ENCODE measurements at regions not wholly inside any gene's neighbourhood (a gene's known extent, or its start where the extent isn't known, plus 50 kb on each side); places are given as distances from the start of the nearest gene placed in this dataset.

DNA sequence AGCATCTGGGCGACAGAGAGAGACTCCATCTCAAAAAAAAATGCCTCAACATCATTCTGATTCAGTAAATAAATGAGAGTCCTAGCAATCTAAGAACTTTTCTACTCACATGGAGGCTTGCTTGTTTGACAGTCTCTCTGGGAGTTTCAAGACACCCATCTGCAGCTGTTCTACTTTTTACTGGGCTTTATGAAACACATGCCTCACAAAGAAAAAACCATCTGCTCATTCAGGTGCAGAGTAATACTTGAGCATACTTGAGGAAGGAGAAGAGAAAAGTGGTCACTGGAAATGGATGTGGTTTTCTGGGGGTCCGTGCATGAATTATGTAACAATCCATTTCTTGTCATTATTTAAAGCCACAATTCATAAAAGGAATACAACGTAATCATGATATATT lies 87.1 kb upstream of the DDX53 start:
- H3K4me1 Mint-ChIP-seq (ENCODE audit: unreplicated experiment): no peaks in the 10 kb centered on the region
- H3K36me3 Mint-ChIP-seq (ENCODE audit: low read depth, unreplicated experiment): no peaks in the 10 kb centered on the region
- TF ChIP-seq, protein P1, sequence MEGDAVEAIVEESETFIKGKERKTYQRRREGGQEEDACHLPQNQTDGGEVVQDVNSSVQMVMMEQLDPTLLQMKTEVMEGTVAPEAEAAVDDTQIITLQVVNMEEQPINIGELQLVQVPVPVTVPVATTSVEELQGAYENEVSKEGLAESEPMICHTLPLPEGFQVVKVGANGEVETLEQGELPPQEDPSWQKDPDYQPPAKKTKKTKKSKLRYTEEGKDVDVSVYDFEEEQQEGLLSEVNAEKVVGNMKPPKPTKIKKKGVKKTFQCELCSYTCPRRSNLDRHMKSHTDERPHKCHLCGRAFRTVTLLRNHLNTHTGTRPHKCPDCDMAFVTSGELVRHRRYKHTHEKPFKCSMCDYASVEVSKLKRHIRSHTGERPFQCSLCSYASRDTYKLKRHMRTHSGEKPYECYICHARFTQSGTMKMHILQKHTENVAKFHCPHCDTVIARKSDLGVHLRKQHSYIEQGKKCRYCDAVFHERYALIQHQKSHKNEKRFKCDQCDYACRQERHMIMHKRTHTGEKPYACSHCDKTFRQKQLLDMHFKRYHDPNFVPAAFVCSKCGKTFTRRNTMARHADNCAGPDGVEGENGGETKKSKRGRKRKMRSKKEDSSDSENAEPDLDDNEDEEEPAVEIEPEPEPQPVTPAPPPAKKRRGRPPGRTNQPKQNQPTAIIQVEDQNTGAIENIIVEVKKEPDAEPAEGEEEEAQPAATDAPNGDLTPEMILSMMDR (IDR thresholded peaks at IDR 0.05; ENCODE audit: unreplicated experiment): no peak
- no peaks in the 10 kb centered on the region for H3K27me3 Mint-ChIP-seq (ENCODE audit: unreplicated experiment)
- no peaks in the 10 kb centered on the region for H3K9me3 Mint-ChIP-seq (ENCODE audit: unreplicated experiment)
- no peak for DNase-seq (ENCODE audit: low spot score)
- no peak overlapping the region for H3K27ac Mint-ChIP-seq (ENCODE audit: unreplicated experiment)
- H3K4me3 Mint-ChIP-seq (ENCODE audit: unreplicated experiment): no peak overlapping the region

DNA sequence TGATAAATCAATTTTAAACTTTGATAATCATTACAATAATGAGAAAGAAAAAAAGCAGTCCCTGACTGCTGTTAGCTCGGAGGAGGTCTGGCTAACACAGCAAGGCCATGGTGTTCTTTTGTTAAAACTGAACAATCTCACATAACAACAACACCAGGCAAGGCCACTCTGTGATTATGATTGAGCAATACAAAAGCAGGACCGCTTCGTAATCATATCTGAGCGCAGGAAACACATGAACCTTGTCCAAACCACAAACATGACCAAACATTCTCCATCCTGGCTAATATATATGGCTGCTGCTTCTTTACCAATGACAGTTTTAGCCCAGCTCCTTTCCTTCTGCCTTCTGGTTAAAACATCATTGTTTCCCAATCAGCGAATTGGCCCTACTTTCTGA lies 76.8 kb upstream of the DDX53 start:
- H3K4me3 Mint-ChIP-seq (ENCODE audit: unreplicated experiment): no peak overlapping the region
- H3K9me3 Mint-ChIP-seq (ENCODE audit: unreplicated experiment): no peaks in the 10 kb centered on the region
- H3K36me3 Mint-ChIP-seq (ENCODE audit: low read depth, unreplicated experiment): no peaks in the 10 kb centered on the region
- peaks cover 1% of the 10 kb centered on the region for H3K27me3 Mint-ChIP-seq (ENCODE audit: unreplicated experiment)
- TF ChIP-seq, protein P1 (IDR thresholded peaks at IDR 0.05; ENCODE audit: unreplicated experiment): no peak
- no peak for DNase-seq (ENCODE audit: low spot score)
- H3K27ac Mint-ChIP-seq (ENCODE audit: unreplicated experiment): no peak overlapping the region
- no peaks in the 10 kb centered on the region for H3K4me1 Mint-ChIP-seq (ENCODE audit: unreplicated experiment)

DNA sequence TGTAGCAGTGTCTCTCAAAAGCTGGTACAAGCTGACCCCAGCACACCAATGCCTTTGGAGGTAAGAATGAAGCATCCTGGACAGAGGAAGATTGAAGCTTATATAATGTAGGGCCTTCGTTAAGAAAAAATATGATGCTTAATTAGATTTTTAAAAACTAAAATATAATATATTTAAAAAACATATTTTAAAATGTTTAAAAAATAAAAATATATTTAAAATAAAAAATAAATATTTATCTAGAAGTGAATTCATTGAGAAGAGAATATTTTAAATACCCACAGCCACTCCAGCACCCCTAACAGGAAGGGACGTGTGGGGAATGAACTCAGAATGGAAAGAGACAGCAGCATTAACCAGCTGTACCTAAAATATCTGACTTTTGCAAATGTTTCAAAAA lies 65.1 kb upstream of the DDX53 start:
- Mint-ChIP-seq H3K36me3 (ENCODE audit: low read depth, unreplicated experiment) (no peaks in the 10 kb centered on the region), H3K4me1 (ENCODE audit: unreplicated experiment) (peaks cover 10% of the 10 kb centered on the region), H3K4me3 (ENCODE audit: unreplicated experiment) (no peak overlapping the region), H3K27me3 (ENCODE audit: unreplicated experiment) (no peaks in the 10 kb centered on the region), H3K27ac (ENCODE audit: unreplicated experiment) (no peak overlapping the region), H3K9me3 (ENCODE audit: unreplicated experiment) (no peaks in the 10 kb centered on the region)
- TF ChIP-seq, protein P1 (IDR thresholded peaks at IDR 0.05; ENCODE audit: unreplicated experiment): no peak
- no peak for DNase-seq (ENCODE audit: low spot score)

DNA sequence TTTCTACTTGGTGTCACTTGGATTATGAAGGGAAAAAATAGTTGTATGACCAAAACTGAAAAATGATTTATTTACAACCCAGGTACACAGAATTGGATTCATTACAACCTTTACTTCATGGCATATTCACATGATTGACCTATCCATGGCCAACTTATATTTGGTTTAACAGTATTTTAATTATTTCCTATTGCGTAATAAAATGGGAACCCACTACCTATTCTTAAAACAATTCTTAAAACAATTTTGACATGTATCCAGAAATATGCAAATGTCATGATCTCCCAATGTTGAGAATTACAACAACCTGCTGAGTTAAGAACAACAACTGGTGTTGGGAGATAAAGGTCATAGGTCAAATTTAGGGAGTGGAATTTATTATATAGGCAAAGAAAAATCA lies 54.8 kb upstream of the DDX53 start:
- Mint-ChIP-seq H3K27ac (ENCODE audit: unreplicated experiment) (no peak overlapping the region), H3K36me3 (ENCODE audit: low read depth, unreplicated experiment) (no peaks in the 10 kb centered on the region), H3K4me1 (ENCODE audit: unreplicated experiment) (no peaks in the 10 kb centered on the region), H3K9me3 (ENCODE audit: unreplicated experiment) (no peaks in the 10 kb centered on the region), H3K27me3 (ENCODE audit: unreplicated experiment) (no peaks in the 10 kb centered on the region), H3K4me3 (ENCODE audit: unreplicated experiment) (no peak overlapping the region)
- DNase-seq (ENCODE audit: low spot score): no peak
- TF ChIP-seq, protein P1 (IDR thresholded peaks at IDR 0.05; ENCODE audit: unreplicated experiment): no peak

Measured in endothelial cell (in vitro differentiated cells).